Gastrocnemius medialis (tissue), 4 donors: ENCODE measurements at regions not wholly inside any gene's neighbourhood (a gene's known extent, or its start where the extent isn't known, plus 50 kb on each side); places are given as distances from the start of the nearest gene placed in this dataset.

ENCODE experiments used
- CTCF ChIP-seq, 5 experiments: fragments of 450-650 bp in 3 of 5; fragments of 200-600 bp in 2 of 5; sonication (generic) in 2 of 5; IDR thresholded peaks in 4 of 5; conservative IDR thresholded peaks in 1 of 5; 1 replicate in 4 of 5; 2 replicates in 1 of 5; pipeline ENCODE4 v1.5.1; 2016 to 2019; ENCODE audit warnings: antibody characterized with exemption in 5 of 5, mild to moderate bottlenecking in 3 of 5, moderate library complexity in 3 of 5
- POLR2A ChIP-seq, 2 donors: fragments of 450-650 bp; IDR thresholded peaks; one replicate each; pipeline ENCODE4 v1.6.1; 2017; ENCODE audit warnings: antibody characterized with exemption in 2 of 2, mild to moderate bottlenecking in 2 of 2, moderate library complexity in 2 of 2

- TF ChIP-seq POLR2A (IDR thresholded peaks at IDR 0.05) (no peak), CTCF (IDR thresholded peaks at IDR 0.05 in 4 of 5, conservative IDR thresholded peaks at IDR 0.05 in 1 of 5) (no peak)
These were observed 1443.5 kb upstream of the IGFBP7 start for GRCh38 chr4:58553679-58554078.
